ENCODE measurements at regions not wholly inside any gene's neighbourhood (a gene's known extent, or its start where the extent isn't known, plus 50 kb on each side); places are given as distances from the start of the nearest gene placed in this dataset.

DNA sequence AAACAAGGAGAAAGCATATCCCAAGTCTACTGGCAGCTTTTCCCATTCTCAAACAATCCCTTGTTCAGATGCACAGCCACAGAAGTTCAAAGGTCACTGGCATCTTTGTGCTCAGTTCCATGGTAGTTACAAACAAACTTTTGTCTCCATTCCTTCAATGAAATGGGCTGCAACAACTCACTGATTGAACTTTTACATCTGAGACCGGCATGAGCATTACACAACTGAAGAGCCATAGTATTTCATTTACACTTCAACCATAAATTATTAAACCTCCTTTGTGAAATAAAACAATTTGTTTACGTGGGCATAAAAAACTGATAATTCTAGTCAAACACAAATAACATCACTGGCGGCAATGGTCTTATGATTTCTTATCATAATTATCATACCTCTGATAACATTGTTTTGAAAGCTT, 67.8 kb upstream of the ARHGAP32 start:
- Histone ChIP-seq H3K9me3 (no peaks in the 10 kb centered on the region), H3K27ac (no peak overlapping the region), H3K36me3 (no peaks in the 10 kb centered on the region), H3K27me3 (no peaks in the 10 kb centered on the region), H3K4me3 (no peak overlapping the region), H3K4me1 (peaks cover 0 to 17% (median 1%) of the 10 kb centered on the region in 4 donors)
- intact Hi-C loops (cut with DNase I; ENCODE audit: low total_unique reads): no loop called here
- DNase-seq: no peak
- TF ChIP-seq, protein P1, sequence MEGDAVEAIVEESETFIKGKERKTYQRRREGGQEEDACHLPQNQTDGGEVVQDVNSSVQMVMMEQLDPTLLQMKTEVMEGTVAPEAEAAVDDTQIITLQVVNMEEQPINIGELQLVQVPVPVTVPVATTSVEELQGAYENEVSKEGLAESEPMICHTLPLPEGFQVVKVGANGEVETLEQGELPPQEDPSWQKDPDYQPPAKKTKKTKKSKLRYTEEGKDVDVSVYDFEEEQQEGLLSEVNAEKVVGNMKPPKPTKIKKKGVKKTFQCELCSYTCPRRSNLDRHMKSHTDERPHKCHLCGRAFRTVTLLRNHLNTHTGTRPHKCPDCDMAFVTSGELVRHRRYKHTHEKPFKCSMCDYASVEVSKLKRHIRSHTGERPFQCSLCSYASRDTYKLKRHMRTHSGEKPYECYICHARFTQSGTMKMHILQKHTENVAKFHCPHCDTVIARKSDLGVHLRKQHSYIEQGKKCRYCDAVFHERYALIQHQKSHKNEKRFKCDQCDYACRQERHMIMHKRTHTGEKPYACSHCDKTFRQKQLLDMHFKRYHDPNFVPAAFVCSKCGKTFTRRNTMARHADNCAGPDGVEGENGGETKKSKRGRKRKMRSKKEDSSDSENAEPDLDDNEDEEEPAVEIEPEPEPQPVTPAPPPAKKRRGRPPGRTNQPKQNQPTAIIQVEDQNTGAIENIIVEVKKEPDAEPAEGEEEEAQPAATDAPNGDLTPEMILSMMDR (IDR thresholded peaks at IDR 0.05): no peak

DNA sequence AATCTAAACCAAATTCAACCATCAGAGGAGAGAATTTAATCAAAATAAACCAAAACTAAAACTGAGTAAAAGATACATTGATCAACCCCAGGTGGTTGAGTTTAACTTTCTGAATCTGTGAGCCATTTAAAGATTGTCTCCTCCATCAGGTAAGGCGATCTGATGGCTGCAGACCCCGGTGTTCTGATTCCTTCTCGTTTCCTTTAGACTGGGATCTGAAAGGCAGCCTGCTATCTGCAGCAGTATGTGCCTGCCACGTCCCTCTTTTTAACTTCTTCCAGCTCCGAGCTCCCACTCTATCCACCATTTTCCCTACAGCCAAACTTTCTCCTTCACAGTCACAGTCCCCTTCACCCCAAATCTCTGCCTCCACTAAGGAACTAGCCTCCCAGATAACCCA, 66.1 kb upstream of the ARHGAP32 start:
- H3K4me1 ChIP-seq: peaks cover 0 to 17% (median 1%) of the 10 kb centered on the region in 4 donors

DNA sequence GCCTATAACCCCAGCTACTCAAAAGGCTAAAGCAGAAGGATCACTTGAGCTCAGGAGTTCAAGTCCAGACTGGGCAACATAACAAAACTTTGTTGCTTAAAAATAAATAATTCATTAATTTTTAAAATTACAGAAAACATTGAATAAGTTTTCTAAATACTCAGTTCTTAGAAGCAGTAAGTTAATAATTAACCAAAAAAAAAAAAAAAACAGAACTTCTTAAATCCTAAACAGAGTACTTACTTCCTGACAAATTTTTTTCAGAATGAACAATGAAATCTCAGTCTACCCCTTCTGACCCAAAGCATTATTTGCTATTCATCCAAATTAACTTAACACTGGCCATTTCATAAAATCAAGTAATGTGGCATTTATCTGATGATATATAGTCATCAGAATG, 65.4 kb upstream of the ARHGAP32 start:
- intact Hi-C loops (cut with DNase I; ENCODE audit: low total_unique reads): no loop called here

More for the DNA sequence above, 66.1 kb upstream of the ARHGAP32 start:
- H3K27ac ChIP-seq: no peak overlapping the region
- H3K4me3 ChIP-seq: no peak overlapping the region
- TF ChIP-seq, protein P1 (IDR thresholded peaks at IDR 0.05): no peak
- H3K27me3 ChIP-seq: no peaks in the 10 kb centered on the region
- no peaks in the 10 kb centered on the region for H3K9me3 ChIP-seq
- intact Hi-C loops (cut with DNase I; ENCODE audit: low total_unique reads): no loop called here
- DNase-seq: no peak
- no peaks in the 10 kb centered on the region for H3K36me3 ChIP-seq

DNA sequence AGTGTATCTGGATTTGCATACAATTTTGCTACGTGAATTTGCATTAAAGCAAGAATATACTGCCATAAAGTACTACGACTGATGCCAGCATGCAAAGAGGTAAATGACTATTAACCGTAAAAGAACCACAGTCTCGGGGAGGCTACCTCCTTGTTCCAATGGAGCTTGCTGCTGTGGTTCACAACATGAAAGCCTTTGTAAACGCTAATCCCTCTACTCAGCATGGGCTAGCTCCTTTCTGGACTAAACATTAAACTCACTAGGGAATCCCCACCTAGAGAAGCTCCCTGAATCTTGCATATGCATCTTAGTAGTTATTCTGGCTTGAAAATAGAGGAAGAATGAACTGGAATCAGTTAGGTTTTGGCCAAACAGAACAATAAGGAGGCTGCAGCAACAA, 60.5 kb upstream of the ARHGAP32 start:
- no peaks in the 10 kb centered on the region for H3K36me3 ChIP-seq
- H3K27me3 ChIP-seq: no peaks in the 10 kb centered on the region
- no peak for DNase-seq
- H3K4me1 ChIP-seq: peaks cover 0 to 5% (median 0%) of the 10 kb centered on the region in 4 donors
- H3K27ac ChIP-seq: no peak overlapping the region
- TF ChIP-seq, protein P1 (IDR thresholded peaks at IDR 0.05): no peak
- no peak overlapping the region for H3K4me3 ChIP-seq
- intact Hi-C loops (cut with DNase I; ENCODE audit: low total_unique reads): no loop called here
- H3K9me3 ChIP-seq: no peaks in the 10 kb centered on the region

More for the DNA sequence above, 65.4 kb upstream of the ARHGAP32 start:
- TF ChIP-seq, protein P1 (IDR thresholded peaks at IDR 0.05): no peak
- Histone ChIP-seq H3K36me3 (no peaks in the 10 kb centered on the region), H3K4me3 (no peak overlapping the region), H3K27me3 (no peaks in the 10 kb centered on the region), H3K4me1 (peaks cover 0 to 14% (median under 1%) of the 10 kb centered on the region in 4 donors), H3K9me3 (no peaks in the 10 kb centered on the region), H3K27ac (no peak overlapping the region)
- DNase-seq: no peak

DNA sequence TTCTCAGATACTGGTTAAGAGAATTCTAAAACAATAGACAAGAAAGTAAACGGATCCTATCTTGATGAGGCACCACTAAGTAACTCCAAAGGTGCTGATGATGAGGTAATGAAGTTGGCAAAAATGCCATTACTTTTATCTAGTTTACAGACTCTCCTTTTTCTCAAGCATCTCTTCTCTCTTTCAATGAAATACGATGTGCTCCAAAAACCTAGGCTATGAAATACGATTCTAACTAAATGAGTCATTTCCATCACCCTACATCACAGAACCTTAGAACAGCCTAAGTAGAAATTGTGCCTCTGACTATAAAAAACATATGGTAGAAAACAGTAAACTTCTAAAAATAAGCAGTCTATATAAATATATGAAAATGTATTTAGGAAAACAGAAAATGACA, 58.9 kb upstream of the ARHGAP32 start:
- Histone ChIP-seq H3K9me3 (no peaks in the 10 kb centered on the region), H3K27ac (no peak overlapping the region), H3K36me3 (no peaks in the 10 kb centered on the region), H3K4me1 (peaks cover 0 to 5% (median 0%) of the 10 kb centered on the region in 4 donors), H3K27me3 (no peaks in the 10 kb centered on the region), H3K4me3 (no peak overlapping the region)
- intact Hi-C loops (cut with DNase I; ENCODE audit: low total_unique reads): no loop called here
- no peak for DNase-seq
- TF ChIP-seq, protein P1 (IDR thresholded peaks at IDR 0.05): no peak

DNA sequence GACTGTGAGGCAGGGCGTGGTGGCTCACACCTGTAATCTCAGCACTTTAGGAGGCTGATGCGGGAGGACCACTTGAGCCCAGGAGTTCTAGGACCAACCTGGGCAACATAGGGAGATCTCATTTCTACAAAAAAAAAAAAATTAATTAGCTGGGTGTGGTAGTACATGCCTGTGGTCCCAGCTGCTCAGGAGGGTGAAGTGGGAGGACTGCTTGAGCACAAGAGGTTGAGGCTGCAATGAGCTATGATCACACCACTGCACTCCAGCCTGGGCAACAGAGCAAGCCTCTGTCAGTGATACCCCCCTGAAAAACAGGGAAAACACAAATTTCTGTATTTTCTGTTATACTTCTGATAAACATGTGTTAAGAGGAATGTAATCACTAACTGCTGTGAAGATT, 57.8 kb upstream of the ARHGAP32 start:
- TF ChIP-seq, protein P1 (IDR thresholded peaks at IDR 0.05): no peak
- H3K27me3 ChIP-seq: no peaks in the 10 kb centered on the region
- H3K4me1 ChIP-seq: peaks cover 0 to 5% (median 0%) of the 10 kb centered on the region in 4 donors
- no peaks in the 10 kb centered on the region for H3K9me3 ChIP-seq
- no peak for DNase-seq
- H3K36me3 ChIP-seq: no peaks in the 10 kb centered on the region
- intact Hi-C loops (cut with DNase I; ENCODE audit: low total_unique reads): no loop called here
- H3K4me3 ChIP-seq: no peak overlapping the region
- no peak overlapping the region for H3K27ac ChIP-seq
